NCI-H748 (cell line): ENCODE measurements at regions not wholly inside any gene's neighbourhood (a gene's known extent, or its start where the extent isn't known, plus 50 kb on each side); places are given as distances from the start of the nearest gene placed in this dataset.
"Not testable (repeated sequence)": the region's sequence is repeated elsewhere in the genome, so short reads cannot be mapped to it uniquely, and the experiment has no call there.

Experiments
- DNase-seq: peaks from one replicate; lab custom pipeline; 2025; ENCODE audit not compliant: unreplicated experiment; lab: John Stamatoyannopoulos, UW

GRCh38 chr6:68031054-68031453 is 604.0 kb upstream of the ADGRB3 start:
- no peak for DNase-seq

- no peak for DNase-seq
Observed at GRCh38 chr6:68026483-68026882, 608.6 kb upstream of the ADGRB3 start.

- no peak for DNase-seq
Observed at GRCh38 chr6:68025764-68026163, 609.3 kb upstream of the ADGRB3 start.

GRCh38 chr6:68024570-68025269 is 610.4 kb upstream of the ADGRB3 start:
- DNase-seq: no peak

GRCh38 chr6:68022968-68023367 is 612.1 kb upstream of the ADGRB3 start:
- DNase-seq: not testable (repeated sequence)

GRCh38 chr6:68013780-68014515 is 621.1 kb upstream of the ADGRB3 start:
- DNase-seq: peak; percentile 16

GRCh38 chr6:68012822-68013221 is 622.3 kb upstream of the ADGRB3 start:
- no peak for DNase-seq

- DNase-seq: no peak
Observed at GRCh38 chr6:68010936-68011335, 624.1 kb upstream of the ADGRB3 start.

GRCh38 chr6:68008445-68008844 is 626.6 kb upstream of the ADGRB3 start:
- no peak for DNase-seq

- no peak for DNase-seq
Observed at GRCh38 chr6:68007717-68008116, 627.4 kb upstream of the ADGRB3 start.

GRCh38 chr6:67986694-67987232 is 648.3 kb upstream of the ADGRB3 start:
- no peak for DNase-seq

- no peak for DNase-seq
Observed at GRCh38 chr6:67976486-67976885, 658.6 kb upstream of the ADGRB3 start.

GRCh38 chr6:67974931-67975330 is 660.2 kb upstream of the ADGRB3 start:
- no peak for DNase-seq

GRCh38 chr6:67971812-67972211 is 663.3 kb upstream of the ADGRB3 start:
- DNase-seq: peak; percentile 64

GRCh38 chr6:67966830-67967229 is 668.3 kb upstream of the ADGRB3 start:
- no peak for DNase-seq

GRCh38 chr6:67956352-67956751 is 678.7 kb upstream of the ADGRB3 start:
- DNase-seq: peak; percentile 17

GRCh38 chr6:67952948-67953347 is 682.1 kb upstream of the ADGRB3 start:
- peak; percentile 15 for DNase-seq

GRCh38 chr6:67952121-67952520 is 683.0 kb upstream of the ADGRB3 start:
- DNase-seq: no peak

- DNase-seq: not testable (repeated sequence)
Observed at GRCh38 chr6:67947762-67948161, 687.3 kb upstream of the ADGRB3 start.

- no peak for DNase-seq
Observed at GRCh38 chr6:67935976-67936477, 699.1 kb upstream of the ADGRB3 start.

GRCh38 chr6:67933278-67933677 is 701.8 kb upstream of the ADGRB3 start:
- DNase-seq: peak; percentile 36

GRCh38 chr6:67922588-67922987 is 712.5 kb upstream of the ADGRB3 start:
- not testable (repeated sequence) for DNase-seq
